ENCODE measurements at regions not wholly inside any gene's neighbourhood (a gene's known extent, or its start where the extent isn't known, plus 50 kb on each side); places are given as distances from the start of the nearest gene placed in this dataset.

DNA sequence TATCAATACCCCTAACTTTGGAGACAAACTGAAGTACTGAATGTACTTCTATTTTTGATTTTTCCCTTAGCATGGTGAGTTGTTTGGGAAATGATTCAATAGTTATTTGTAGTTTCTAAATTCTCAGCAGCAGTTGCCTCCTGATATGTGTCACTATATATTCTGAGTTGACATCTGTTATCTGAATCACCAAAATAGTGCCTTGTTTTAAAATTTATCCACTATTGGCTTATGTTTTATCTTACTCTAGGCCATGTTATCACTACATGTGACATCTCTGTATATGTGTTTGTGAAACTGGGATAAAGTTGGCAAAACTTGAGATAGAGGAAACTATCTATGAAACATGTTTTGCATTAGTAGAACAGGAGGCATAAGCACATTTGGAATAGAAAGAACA is 317.6 kb downstream of the TLE4 start:
- no peak for DNase-seq (ENCODE audit: low read depth)

DNA sequence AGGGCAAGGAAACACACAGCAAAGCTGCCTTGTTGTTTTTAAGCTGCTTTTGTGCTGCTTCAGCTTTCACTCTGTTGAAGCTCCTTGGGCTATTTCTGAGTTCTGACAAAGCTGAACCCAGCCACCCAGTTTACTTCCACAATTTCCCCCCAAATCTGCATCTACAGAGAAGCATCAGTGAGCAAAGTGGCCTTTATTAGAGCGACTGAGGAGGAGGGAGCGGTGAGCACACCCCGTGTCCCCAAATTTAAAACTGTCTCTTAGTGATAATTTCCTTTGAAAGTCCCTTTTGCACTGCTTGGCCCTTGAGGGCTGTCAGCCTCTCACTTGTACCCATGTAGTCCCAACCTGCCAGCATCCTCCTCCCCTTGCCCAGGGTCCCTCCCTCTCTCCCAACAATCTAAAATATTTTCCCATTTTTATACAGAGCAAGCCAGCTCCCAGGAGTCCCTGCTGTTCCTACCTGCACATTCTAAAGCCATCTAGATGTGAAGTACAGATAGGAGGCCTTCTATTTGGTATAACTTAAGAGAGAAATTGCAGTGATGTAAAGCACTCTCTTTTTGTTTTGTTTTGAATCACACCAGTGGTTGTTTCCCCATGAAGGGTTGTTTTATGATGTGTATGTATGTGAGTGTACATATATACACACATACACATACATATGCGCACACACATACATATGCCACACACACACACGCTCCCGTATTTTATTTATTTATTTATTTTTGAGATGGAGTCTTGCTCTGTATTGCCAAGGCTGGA is 313.5 kb downstream of the TLE4 start:
- DNase-seq (ENCODE audit: low read depth), result no peak

DNA sequence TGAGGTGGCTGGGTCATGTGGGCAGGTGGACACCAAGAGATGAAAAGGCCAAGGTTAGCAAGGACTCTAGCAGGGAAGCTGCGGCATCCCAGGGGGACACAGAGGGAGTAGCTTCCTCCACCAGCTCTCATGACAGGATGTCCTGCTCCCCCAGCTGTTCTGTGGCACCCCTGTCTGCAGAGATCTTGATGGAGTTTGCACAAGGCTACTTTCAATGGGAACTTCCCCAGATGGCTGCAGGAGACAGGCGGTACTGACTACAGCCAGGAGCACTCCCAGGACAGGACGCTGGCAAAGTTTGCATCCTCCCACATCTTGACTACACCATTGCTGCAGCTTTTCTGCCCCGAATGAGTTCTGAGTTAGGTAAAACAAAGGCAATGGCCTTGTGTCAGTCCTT is 312.8 kb downstream of the TLE4 start:
- DNase-seq (ENCODE audit: low read depth), result no peak

DNA sequence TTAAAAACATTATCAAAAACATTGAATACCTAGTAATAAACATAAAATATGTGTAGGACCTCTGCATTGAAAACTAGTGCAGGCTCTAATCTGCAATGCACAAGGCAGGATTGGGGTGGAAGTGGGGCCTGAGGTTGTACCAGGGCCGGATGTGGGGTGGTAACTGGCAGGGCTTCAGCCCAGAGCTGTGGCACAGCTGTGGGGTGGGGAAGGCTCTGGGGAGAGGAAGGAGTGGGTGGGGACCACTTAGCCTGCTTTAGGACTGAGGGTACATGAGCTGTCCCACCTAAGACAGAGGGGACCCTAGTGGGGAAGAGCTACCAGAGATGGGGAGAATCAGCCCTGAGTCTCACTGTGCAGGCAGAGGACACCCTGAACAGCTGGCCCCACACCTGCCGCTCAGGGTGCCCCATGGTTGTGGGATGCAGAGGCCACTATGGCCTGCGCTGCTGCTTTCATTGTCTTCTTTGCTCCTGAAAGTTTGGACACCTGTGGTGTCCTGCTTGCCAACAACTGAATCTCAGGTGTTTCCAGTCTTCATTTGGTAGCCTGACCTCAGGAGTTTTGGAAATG is 311.4 kb downstream of the TLE4 start:
- no peak for DNase-seq (ENCODE audit: low read depth)

DNA sequence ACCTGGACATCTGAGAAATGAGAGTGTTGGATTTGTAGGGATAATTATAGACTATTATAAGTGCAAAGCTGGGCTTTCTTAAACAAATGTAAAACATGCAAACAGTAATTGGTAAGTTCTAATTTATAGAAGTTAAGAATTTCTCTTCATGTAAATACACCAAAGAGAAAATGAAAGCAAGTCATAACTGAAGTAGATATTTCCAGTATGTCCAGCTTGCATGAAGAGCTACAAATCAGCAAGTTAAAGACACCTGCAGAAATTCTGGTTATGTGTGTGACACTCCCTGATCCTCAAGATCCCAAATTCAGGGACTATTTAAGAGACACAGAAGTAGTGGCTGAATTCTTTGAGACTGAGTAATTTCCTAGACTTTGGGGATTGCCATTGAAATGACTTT is 308.9 kb downstream of the TLE4 start:
- no peak for DNase-seq (ENCODE audit: low read depth)

DNA sequence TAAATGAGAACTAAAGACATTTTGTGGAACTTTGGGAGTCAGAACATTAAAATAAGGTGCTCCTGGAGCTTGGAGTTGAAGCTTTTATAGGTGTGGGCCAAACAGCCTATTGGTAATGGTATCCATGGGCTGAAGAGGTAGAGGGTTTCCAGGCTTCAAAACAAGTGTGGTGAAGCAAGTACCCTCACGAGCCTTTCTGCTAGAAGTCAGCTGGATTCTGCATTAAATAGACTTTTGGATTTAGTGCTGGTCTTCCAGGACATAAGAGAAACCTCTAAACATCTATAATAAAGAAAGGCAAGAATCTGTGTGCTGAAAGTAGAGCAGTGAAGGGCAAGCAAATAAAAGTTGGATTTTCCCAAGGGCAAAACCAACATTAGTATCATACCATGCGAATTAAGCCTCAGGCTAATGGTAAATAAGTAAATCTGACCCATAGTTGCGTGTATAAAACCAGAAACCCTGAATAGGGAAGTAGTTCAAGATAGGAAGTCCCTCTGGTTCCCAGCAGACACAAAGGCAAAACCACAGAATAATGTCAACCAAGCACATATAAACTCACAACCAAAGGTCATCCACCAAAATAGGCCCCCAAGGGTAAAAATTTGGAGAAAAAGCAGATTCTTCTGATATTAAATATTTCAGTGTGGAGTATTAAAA is 306.3 kb downstream of the TLE4 start:
- peak; percentile 67 for DNase-seq (ENCODE audit: low read depth)

DNA sequence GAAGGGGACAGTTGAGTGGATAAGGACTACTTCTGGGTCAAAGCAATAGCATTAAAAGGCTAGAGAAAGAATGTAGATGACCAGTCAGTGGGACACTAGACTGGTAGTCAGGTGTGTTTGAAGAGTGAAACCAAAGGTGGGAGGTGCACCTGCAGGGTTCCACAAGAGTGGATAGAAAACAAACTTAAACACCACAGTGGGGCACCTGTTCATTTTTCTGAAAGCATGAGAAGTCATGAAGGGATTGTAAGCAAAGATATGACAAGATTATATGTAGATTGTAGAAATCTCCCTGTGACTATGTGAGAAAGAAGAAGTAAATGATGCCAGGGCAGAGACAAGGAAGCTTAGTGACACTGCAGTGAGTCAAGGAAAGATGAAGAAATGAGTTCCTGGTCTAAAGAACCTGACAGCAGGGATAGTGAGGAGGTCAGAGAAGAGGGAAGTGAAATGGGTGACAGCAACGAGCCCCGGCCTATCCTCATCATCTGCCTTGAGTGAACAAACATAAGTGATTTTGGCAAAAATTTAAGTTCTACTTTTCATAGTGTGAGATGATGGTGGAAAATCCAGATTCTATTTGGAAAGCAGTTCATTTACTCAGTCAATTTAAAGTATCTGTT is 296.9 kb downstream of the TLE4 start:
- no peak for DNase-seq (ENCODE audit: low read depth)

DNA sequence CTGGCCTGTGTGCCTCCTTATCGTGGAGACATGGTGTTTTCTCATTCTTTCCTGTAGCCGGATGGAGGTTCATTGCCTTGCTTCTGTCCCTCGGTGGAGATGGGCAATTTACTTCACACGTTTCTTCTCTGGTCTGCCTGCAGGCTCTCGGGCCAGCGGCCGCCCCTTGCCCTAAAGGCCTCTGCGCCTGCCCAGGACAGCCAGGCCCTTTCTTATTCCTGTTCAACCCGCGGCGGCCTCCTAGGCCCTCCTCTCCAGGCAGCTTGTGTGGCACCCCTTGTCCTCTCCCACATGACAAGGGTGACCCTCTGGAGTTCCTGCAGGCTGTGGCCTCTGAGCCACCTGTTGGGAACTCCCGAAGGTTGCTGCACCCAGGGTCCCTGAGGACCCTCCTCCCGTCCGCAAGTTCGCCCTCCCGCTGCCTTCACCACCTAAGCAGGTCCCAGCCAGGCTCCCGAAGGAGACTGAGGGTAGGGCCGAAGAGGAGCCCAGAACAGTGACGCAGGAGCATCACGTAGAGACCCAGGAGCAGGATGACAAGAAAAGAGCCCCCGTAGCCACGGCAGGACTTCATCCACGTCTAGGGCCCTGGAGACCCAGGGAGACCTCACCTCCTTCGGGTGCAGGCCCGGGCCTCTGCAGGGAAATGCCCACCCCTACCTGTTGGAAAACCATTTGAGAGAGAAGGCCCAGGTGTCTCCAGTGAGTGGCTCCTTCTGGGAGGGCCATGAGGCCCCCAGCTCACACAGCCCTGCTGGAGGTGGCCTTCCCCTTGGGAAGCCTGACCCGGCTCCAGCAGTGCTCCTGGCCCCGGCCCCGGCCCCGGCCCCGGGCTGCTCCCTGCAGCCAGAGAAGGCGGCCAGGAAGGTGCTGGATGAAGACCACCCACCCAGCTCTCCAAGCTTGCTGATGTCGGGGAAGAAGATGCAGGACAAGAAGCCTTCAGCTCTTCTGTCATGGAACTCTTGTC is 291.4 kb downstream of the TLE4 start:
- no peak for DNase-seq (ENCODE audit: low read depth)

DNA sequence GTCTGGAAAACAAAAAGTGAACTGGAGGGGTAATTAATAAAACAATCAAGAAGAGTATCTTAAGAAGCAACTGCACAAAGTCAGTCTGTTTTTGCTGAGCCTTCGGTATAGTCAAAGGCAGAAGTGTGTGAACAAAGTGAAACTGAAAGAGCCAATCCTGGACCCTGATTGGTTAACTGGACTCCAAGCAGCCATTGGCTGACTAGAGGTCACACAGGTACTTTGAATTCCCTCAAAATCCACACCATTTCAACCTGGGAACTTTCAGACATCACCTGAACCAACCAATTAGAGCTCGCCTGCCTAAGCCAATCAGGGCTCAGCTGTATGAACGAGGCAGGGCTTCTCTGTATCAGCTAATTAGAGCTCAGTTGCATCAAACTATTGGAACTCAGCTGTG is 286.7 kb downstream of the TLE4 start:
- peak; percentile 85 for DNase-seq (ENCODE audit: low read depth)

DNA sequence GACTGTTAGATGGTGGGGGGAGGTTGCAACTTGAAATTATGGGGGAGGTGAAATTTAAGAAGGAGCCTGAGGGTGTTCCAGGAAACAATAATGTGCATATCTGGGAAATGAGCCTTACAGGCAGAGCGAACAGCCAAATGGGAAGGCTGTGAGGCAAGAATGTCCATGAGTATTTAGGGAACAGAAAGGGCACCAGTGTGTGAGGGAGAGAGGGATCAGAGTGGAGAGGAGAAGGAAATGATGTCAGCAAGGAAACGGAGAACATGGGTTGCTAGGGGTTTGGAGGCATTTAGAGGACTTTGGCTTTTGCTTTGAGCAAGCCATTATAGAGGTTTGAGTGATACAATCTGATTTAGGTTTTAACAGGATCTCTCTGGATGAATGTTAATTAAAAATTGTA is 285.4 kb downstream of the TLE4 start:
- peak; percentile 37 for DNase-seq (ENCODE audit: low read depth)

DNA sequence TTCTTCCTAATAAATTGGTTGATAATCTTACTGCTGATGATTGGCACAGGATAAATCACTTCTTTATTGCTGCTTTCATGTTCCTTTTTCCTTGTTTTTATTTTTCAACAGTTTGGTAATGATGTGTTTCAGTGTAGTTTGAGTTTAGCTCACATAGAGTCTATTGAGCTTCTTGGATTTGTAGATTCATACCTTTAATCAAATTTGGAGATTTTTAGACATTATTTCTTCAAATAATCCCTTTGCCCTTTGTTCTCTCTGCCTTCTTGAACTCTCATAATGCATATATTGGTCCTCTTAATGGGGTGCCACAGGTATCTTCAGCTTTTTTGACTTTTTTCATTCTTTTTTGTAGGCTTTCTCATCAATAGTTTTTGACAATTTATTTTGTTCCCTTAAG is 275.3 kb downstream of the TLE4 start:
- no peak for DNase-seq (ENCODE audit: low read depth)

DNA sequence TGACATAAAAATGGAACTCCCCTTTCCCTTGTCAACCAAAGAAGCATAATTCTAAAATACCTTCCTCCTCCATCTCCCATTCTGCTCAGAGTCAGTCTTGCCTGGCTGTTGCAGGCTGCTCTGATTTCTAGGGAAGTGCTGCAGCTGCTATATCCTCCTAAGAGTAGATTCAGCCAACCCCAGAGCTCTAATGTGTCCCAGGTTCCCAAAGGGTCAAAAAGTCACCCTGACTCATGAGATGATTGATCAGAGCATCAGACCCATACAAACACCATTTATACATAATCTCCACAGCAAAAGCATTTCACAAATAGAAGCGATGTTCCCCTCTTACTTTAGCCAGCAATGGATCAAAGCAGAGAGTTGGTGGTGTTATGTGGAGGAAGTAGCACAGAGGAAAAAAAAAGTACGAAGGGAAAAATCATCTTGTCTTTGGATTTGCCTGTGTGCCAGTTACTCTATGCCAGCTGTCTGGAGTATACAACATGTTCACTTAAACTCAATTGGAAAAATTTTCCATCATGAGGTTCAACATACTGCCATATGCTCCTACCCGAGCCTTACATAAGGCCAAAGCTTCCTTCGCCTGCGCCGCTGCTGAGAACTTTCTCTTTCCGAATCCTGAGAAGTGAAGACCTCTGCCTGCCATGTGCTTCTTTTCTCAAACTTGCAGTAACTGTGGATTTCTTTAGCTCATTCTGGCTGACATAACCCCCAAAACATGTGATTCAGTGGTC is 258.0 kb downstream of the TLE4 start:
- DNase-seq (ENCODE audit: low read depth), result no peak

DNA sequence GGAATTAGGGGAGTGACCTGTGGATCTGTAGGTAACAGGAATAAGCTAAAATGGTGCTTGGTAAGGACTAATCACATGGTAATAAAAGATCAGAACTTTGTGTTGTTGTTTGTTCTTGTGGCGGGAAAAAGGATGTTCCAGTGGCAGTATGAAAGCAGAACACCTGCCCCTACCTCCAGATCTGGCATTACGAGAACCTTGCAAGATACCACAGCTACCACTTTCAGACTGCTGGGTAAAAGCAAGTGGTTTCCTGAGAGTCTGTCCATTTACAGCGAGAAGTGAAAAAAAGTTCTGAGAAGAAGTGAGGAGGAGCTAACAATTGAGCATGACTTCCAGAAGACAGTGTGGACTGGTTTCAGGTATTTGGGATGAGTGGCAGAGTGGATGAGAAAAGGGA is 252.5 kb downstream of the TLE4 start:
- DNase-seq (ENCODE audit: low read depth), result no peak

DNA sequence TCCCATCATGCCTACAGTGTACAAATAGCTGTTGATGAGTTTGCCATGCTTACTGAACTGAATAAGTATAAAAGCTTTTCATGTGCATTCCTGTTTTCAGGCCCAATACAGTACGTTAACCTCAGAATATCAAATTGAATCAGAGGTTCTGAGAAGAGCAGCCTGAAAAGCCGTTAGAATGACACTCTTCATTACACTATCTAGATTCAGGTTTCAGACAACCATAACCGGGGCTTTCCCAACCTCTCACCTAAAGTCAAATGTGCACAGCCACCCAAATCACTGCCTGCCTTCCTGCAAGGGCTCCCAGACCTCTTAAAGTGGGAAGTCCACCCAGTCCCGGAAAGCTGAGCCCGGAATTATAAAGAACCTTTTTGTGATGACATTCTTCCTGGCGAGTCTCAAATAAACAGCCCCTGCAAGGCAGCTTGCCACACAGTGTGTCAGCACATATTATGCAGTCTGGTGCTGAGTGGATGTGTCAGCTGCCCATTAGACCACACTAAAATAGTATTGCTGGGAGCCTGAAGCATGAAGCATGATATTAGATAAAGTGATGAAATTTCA is 245.8 kb downstream of the TLE4 start:
- peak; percentile 26 for DNase-seq (ENCODE audit: low read depth)

DNA sequence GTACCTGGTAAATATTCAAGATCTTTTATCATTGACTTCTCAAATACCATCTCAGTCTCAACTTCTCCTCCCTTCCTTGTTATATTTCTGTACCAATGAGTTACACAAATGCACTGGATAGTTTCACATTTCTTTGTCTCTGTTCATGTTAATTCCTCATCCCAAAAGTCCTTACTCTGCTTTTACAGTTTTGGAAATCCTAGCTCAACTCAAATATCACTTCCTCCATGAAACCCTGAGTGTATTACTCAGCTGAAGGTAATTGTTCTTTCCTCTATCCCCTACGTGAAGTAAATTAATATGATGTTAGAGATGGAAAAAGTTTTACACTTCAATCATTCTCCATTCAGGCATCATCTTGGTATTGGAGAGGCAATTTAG is 241.5 kb downstream of the TLE4 start:
- no peak for DNase-seq (ENCODE audit: low read depth)

DNA sequence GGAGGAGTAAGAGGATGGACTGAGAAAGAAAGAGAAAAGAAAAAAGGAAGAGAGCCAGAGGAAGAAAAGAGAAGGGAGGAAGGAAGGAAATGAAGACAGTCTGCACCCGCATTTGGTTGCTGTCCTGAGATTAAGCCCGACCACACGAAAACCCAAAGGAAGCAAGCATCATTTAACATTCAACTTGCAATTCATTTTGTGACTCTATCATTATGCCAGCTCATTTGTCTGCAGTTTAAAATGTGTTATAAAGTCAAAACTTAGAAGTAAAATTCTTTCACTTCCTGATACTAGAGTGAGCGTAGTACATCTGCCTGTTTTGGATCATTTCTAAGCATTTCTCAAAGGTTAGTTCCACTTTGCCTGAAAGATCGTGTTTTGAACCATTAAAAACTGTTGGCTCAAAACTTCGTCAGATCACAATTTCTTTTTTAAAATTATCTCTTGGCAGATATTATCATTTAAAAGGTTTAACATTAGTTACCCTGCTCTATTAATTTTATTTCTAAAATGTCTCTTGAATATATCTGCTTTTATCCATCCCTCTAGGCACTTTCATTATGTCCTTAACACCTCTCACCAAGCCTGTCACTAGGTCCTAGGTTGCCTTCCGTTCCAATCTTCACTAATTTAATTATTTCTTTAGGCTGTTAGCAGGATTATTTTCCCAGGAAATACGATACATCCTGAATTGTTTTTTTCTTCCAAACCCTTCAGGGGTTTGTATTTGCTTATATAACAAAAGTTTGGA is 240.9 kb downstream of the TLE4 start:
- peak; percentile 77 for DNase-seq (ENCODE audit: low read depth)

DNA sequence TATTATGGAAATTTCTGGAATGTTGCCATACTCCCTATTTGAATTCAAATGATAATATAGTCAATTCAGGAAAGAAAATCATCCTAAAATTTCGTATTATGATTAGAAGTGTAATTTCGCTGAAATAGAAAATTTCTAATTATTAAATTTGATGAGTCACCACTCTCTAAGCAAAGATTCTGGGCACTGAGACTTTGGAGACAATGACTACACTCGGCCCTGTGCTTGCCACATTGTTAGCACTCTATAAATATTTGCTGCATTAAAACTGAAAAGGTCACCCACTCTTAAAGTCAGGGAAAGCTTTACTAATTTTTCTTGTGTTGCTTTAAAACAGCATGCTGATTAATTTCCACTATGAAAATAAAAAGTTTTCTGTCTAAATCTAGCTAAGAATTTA is 240.3 kb downstream of the TLE4 start:
- peak; percentile 54 for DNase-seq (ENCODE audit: low read depth)

DNA sequence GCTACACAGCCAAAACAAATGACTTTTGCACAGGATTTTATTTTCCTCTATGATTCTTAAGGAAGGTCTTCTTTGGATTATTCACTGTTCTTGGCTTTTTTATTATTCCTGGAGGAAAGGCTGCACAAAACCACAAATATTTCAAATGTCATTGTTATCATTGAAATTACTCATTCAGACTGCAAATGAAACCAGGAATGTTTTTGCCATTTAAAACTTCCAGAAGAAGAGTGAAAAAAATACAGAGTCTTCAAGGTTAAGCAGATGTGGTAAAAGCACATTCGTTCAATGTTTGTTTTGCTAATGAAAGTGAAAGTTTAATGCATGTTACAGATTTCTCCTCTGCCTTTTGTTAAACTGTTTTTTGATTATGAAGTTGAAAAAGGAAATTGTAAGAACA is 238.2 kb downstream of the TLE4 start:
- peak; percentile 91 for DNase-seq (ENCODE audit: low read depth)

DNA sequence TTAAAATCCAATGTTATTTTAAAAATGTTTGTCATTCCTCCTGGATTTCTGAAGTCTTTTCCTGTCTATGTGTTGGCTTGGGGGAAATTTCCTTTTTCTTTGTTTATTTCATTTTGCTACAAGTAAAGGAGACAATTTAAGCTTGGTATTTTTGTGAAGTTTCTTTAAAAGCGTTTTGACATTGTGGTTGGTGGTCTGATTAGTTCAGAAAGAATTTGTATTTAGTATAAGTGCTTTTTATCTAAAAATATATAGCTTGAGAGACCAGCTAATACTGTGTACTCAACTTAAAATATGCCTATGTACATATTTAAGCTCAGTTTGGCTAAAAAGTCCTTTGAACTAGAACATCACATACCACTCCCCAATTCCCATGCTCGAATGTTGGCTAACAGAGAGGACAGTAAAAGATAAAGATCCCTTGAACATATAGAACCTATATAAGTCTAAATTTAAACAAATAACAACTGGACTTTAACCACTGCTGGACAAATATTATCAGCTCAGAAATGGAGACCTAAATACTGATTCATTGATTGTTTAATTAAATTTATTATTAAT is 237.6 kb downstream of the TLE4 start:
- DNase-seq (ENCODE audit: low read depth), result no peak

DNA sequence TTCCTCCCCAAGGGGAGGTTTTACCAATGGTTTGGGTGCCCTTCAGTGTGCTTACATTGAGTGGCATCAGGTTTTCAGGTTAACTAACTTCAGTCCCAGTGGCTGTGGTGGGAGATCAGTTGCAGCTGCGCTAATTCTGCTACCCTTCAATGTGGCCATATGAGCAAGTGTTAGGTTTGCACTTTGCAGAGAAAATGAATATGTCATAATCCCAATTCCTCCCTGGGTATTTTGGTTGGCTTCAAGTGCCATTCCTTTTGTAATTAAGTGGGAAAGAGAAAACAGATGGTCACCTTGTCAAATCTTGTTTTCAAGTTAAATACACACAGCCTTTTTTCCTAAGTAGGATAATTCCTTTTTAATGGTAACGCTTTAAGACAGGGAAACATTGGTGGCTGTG is 236.2 kb downstream of the TLE4 start:
- no peak for DNase-seq (ENCODE audit: low read depth)
